Inflammatory macrophage (primary cell): ENCODE measurements at regions not wholly inside any gene's neighbourhood (a gene's known extent, or its start where the extent isn't known, plus 50 kb on each side); places are given as distances from the start of the nearest gene placed in this dataset.

ENCODE experiments used
- DNase-seq, 2 donors: peaks; one replicate each; pipeline ENCODE4 v3.0.0-alpha.2; 2020 to 2022

DNA sequence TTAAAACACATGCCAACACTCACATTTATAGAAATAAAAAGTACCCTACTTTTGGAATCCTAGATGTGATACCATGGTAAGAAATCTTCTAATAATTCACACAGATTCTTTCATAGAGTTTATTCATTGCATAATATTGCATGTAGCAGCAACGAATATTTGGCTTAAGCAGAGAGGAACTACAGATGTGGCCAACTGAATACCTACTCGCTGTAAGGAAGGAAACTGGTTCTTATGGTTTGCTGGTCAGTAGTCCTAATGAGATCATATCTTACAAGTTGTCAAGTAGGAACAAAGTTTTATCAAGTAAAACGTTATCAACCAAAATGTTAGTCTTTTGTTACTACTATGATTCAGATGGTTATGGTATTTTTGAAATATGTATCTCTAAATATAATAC is 996.1 kb downstream of the PDHA2 start:
- no peak for DNase-seq

DNA sequence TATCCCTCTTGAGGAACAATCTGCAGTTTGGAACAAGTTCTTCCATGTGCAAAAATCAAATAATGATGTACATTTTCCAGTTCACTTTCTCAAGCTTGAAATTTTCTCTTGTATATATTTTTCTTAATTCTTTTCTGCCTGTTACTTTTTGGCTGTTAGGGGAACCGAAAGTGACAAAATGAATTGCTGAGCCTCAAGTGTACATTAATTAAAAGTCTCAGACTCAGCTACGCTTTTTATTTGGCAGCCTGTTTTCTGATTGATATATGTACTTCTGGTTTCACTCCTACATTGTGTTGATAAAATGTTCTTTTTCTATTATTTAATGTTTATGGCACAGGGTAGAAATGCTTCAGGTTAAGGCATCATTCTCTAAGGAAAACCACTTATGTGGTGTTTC is 999.5 kb downstream of the PDHA2 start:
- DNase-seq = no peak

DNA sequence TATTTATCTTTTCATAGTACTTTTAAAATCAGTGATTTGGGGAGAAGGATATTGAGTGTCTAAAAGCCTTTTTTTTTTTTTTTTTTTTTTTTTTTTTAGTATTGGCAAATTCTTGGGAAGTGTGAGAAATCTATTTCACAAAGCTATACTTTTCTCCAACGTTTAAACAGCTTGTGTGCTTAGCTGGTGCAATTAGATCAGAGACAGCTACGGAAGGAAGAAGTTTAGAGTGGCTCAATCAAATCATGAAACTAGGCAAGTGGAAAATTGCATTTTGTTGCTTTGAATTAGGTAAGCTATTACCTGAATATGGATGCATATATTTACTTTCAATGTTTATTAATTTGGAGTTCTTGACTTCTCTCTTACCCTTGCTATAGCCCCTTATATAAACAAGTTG is 1001.9 kb downstream of the PDHA2 start:
- no peak for DNase-seq

DNA sequence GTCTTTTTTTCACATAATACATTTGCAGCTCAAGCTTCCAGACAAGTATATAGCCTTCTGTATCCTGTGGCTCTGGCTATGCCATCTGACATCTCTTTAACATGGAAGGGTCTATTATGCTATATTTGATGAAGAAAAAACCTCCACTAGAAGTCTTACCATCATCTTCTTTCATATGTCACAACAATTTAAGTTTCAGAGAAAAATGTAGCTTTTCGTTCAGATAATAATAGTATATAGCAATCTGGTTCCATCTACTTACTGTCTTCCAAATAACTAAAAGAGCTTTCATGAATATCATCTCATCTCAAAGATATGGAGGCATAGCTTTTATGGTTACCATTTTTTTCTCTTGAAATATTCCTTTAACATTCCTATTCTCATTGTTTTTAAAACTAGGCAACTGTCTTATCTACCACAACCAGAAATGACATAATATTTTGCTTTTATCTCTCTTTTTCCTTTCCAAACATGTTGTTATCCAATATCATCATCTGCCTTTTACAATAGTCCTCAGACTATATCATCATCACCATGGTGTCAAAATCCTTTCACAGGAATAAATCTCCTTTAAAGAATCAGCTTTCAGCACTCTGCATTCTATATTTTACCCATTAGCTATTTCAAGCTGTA is 1005.1 kb downstream of the PDHA2 start:
- no peak for DNase-seq

DNA sequence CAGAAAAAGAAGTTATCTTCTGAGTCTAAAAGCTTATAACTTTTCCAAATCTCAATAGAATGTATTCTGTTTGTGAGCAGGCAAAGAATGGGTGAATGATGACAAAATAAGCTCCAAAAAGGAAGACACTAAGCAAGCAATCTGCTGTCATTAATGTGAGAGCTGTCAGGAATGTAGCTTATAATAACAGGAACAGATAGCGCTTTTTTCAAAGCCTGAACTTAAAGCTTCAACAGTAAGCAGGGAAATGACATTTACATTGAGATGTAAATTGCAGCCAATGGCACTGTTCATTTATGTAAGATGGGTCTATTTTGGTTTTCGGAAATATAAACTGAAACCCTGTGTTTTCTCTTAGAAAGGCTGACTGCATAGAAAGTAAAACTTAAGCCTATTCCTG is 1005.9 kb downstream of the PDHA2 start:
- DNase-seq = no peak

DNA sequence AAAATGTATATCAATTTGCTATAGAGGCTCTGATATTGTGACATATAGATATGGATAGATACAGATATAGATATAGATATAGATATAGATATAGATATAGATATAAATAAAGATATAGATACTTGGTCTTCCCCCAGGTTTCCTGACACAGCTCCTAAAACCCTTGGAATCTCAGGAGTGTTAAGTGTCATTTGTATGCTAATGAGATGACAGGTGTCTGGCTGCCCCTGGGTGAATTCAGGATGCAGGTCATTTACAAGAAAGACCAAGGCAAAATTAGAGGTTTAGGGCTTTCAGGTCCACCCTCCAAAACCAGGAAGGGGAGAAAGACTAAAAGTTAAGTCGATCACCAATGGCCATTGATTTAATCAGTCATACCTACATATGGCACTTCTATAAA is 1034.8 kb downstream of the PDHA2 start:
- DNase-seq = no peak

DNA sequence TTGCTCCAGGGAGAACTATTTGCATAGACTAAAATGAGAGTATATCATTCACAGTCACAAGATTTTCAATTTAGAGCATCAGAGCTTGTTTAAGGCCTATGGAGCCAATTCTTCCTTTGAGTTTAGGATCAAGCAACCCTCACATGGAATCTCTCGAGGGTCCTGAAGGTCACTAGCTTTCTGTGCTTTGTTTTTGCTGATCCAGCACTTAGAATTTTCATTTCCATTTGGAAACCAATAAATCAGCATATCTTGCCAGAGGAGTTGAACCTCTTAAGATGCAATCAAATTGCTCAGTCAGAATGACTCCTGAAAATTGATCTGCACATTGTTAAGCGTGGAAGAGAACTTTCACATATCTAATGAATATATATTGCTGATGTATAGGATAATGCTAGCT is 1039.6 kb downstream of the PDHA2 start:
- DNase-seq = no peak

DNA sequence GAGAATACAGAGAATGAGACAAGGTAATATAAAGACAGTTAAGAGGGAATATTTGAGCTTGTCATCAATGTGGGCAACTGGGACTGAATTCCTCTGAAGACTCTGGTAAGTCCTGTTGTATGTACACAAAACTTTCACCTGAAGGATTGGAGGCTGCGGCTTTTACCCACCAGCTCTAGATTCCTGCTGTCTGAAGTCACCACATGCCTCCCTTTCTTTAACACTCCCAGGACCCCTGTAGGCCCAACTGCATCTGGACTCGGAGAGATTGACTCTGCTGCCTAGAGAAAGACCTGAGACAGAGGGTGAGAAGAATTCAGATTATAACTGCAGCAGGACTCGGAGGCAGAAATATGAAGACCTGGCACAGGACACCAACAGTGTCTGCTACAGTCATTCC is 1048.0 kb downstream of the PDHA2 start:
- no peak for DNase-seq

DNA sequence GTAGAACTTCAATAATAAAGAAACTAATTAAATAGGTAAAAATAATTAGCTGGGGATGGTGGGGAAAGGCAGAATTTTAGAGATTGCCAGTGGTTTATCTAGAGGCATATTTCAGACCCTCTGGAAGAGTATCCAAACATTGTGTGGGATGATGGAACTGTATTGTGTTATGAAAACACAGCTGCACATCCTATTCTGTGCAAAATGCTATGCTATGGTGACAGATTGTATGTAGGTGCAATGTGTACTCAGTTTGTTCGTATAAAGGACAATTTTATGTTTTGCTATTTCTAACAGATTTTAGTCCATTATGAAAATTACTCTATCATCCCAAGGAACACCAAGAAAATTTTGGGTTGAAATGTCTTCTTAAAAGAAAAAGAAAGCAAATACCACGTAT is 1054.7 kb downstream of the PDHA2 start:
- DNase-seq = no peak

DNA sequence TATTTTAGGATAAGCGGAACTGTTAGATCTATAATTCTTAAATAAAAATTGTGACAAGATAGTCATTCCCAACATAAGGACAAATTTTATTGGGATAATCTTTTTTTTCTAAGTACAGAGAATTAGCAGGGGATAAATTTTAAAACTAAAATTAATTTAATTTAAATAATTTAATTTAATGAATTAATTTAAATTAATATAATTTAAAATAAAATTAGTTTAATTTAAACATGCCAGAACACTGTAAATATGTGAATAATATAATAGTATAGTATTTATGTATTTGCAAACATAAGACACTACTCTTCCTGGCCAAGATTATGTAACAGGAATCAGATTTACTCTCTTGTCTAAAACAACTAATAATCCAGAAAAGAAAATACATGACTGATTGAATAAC is 1055.9 kb downstream of the PDHA2 start:
- DNase-seq = no peak

DNA sequence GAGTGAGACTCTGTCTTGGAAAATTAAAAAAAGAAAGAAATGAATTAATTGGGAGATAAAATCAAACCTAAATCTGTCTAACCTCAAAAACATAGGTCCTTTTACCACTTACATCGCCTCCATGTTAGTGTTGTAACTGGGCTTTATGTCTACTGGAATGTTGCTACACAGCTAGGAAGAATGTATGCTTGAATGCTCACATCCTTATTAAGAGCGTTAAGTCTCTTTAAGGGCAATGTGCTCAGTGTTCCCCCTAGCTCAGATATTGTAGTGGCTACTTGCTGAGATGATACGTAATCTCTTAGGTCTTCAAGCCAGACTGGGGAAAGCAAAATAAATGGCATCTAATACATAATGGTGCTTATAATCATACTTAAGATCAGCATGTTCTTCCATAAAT is 1072.8 kb downstream of the PDHA2 start:
- no peak for DNase-seq

DNA sequence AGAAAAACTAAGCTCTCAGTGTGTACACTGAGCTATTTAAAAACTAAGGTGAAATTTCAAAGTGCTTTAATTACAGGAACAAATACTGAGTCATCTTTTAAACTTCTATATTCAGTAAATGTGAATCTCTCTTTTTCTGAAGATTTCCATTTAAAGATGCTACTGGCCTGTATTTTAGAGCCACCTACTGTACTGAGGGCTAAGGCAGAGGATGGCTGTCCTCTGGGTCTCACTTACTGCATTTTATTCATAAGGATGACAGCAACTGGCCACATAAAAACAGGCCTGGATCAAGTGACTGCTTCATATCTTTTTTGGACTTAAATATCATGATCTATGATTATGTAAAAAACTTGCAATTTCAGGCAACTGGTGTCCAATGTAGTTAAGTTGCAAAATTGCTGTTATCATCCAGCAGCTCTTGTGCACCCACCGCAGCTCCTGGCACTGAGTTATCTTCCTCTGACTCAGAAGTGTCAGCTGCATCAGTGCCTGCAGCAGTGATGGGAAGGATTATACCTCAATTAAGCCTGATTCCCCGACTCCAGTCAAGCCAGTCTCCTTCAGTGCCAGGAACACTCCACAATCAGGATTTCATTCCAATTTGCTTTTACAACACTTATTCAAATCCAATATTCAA is 1073.7 kb downstream of the PDHA2 start:
- DNase-seq = no peak

DNA sequence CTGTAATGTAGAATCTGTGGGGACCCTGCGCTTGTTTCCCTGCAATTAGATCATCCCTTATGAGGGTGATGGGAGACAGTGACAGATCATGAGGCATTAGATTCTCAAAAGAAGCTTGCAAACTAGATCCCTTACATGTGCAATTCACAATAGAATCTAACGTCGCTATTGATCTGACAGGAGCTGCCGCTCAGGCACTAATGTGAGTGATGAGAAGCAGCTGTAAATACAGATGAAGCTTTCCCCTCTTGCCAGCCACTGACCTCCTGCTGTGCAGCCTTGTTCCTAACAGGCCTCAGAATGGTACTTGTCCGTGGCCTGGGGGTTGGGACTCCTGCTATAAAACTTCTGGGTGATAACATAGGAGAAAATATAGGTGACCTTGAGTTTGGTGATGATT is 1076.8 kb downstream of the PDHA2 start:
- DNase-seq = no peak

DNA sequence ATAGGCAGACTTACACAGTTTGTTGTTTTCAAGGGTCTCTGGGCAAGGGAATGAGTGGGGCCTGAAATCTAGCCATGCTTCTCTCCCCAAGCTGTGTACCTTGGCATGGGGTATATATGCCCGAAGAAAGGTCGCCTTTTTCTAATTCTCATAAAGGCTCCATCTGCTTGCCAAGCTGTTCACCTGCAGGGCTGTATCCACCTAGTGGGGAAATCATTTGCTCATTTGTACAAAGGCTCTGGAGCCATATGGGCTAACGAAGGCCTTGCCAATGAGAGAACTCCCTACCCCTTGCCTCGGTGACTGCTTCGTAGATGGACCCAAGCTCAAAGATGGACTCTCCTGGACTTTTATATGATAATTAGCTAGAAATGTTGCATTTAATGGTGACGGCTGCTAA is 1097.0 kb downstream of the PDHA2 start:
- DNase-seq = no peak

DNA sequence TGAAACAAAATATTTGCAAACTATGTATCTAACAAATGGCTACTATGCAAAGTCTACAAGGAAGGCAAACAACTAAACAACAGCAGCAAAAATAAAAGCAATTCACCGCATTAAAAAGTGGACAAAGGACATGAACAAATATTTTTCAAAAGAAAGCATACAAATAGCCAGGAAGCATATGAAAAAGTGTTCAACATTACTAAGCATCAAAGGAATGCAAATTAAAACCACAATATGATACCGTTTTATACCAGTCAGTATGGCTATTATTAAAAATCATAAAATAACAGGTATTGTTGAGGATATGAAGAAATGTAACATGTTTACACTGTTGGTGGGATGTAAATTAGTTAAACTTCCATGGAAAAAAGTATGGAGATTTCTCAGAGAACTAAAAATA is 1106.7 kb downstream of the PDHA2 start:
- no peak for DNase-seq

DNA sequence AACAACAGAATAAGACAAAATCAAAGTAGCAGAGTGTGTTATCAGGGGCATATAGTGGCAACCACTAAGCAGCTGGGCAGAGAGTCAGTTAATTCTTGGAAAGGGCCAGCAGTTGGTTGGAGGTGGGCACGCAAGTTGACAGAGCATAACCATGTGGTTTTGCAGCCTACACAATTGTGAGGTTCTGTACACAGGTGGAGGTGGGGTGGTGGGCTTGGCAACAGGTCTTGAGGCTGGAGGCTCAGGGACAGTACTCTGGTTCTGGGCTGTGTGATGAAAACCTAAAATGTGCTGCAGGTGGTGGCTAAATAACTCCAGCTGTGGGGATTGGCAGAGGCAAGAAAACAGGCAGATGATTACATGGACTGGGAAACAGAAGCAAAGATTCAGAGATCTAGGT is 1112.7 kb downstream of the PDHA2 start:
- no peak for DNase-seq

DNA sequence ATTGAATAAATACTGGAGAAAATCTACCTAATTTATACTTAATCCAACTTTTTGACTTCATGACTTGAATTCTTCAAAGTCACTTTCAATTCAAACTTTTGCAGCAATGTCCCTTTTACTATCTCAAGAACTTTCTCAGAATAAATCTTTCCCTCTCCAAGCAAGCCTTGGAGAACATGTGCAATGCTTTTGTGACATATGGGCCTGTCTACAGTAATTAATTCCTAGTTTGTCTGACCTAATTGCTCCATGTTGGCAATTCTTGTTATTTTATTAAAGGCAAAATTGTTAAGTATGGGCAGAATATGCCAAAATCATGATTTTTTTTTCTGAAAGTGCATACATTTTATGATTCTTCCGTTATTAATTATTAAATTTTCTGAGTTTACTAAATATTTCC is 1115.3 kb downstream of the PDHA2 start:
- no peak for DNase-seq

DNA sequence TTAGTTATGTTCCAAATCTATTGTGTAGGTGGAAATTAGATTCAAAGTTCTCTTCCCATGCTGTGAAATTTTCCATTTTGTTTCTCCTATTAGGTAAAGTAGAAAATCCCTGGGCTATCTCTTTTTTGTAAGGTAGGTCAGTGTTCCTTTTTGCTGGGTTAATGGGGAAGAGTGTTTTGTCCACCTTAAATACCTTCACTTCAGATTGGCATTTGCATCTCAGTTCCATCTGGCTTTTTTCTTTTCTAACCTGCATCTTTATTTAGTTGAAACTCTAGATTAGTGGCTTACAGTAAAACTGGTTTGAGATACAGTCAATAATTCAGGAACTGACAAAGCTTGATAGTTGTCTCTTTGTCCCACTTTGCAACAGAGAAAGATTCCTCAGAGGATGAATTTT is 1115.8 kb downstream of the PDHA2 start:
- no peak for DNase-seq

DNA sequence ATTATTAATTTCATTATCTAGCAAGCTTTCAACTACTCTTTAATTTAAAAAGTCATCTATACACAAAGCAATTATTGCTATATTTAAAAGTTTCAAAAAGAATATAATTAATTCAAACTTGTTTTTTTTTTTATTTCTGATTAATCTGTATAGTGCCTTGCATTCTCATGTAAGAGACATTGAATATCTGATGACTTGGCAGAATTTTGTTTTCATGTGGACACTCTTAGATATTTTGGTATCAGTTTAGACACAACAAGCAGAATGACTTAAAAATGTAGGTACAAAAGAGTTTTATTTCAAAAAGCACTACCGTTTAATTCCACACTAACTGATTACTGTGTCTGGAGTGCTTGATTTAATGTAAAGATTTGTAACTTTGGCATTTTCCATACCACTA is 1129.6 kb downstream of the PDHA2 start:
- DNase-seq = no peak

DNA sequence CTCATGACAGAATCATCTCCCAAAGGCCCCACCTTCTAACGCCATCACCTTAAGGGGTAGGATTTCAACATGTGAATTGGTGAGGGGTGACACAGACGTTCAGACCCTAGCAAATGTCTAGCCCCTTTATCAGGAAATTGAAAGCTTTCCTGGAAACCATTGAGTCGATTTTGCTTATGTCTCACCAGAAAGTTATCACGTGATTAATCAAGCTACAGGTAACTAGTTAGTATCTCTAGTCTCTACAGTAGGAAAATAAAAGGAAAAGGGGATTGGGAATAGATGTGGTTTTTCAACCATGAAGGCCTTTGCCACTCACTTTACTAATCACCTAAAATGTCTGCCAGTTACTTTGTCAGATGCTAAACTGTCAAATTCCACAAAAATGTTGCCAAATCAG is 1133.0 kb downstream of the PDHA2 start:
- no peak for DNase-seq

DNA sequence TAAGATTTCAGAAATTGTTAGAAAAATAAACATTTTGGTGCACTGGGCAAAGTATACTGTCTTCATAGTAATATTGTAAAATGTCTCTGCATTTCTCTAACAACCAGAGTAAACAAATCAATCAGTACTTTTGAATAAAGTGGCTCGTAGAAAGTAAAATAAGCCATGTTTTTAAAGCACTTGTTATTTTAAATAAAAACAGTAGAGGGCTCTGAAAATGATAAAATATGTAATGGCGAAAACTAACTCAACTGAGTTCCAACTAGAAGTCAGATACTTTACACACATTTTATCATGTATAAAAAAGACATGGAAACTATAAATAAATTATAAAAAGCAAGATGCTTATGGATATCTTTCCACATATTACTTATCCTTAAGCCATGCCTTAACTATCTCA is 1134.4 kb downstream of the PDHA2 start:
- DNase-seq = no peak

DNA sequence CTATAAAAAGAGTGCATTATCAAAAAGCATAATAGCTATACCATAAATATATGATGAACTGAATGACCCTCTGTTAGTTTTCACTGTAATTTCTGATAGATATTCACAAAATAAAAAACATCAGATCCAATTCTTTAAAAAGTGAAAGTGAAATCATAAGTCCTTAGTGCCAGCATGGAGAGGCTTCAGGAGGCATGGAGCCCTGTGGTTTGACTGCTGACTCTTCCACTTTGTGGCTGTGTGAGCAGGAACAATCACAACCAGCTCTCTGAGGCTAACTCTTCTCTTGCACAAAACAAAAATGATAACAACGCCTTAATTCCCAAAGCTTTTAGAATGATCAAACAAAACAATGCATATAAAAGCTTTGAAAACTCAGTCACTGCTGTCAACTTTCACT is 1143.9 kb downstream of the PDHA2 start:
- DNase-seq = no peak

DNA sequence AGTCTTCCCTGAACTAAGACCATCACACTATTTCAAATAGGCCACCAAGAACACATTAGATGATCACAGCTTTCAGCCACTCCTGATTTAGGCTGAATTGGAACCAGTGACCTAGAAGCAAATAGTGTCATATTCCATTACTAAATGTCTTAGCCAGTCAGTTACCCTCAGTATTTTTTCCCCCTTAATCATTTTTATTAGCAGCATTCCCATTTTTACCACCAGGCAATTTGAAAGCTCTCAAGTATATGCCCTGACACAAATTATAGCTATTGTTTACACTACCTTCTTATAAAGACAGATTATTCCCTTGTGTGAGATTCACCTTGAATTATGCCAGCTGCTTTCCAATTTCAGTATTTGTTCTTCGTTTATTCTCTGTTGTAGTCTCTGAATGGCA is 1146.9 kb downstream of the PDHA2 start:
- no peak for DNase-seq

DNA sequence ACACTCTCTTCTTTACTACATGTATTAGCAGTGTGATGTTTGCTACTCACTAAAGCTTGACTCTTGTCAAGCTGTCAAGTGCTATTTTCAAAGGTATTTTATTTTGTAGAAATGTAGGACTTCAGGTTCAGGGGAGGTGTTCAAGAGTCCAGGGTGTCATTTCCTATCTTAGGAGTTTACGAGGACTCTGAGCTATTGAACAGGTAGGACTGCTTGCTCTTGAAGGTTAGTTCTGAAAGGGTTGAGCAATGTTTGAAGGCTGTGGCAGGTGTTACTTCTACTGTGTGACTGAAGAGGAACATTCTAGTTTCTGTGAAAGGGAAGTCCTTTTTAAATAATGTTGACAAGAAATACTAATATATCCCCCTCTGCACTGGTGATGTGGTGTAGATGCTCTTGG is 1151.2 kb downstream of the PDHA2 start:
- DNase-seq = no peak

DNA sequence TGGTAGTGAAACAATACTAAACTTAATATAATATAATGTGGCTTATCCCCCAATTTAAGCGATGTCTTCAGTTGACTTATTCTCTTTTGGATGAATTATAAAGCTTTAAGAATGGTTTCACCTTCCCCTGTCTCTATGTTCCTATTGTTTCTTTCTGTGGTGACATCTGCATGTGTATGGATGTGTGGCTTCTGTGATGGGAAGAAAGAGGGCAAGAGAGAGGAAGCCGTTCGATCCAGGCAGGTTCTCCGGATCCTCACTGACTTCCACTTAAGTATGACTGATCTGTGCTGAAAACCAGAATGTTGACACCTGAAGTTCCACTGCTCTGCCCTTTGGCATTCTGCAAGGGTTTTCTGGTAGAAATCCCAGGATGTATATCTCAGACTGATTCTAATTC is 1150.8 kb downstream of the STPG2 start:
- DNase-seq = no peak
